ENCODE measurements at regions not wholly inside any gene's neighbourhood (a gene's known extent, or its start where the extent isn't known, plus 50 kb on each side); places are given as distances from the start of the nearest gene placed in this dataset.

GRCh38 chr11:115920092-115920461, 415.9 kb upstream of the CADM1 start:
- TF ChIP-seq CTCF (IDR thresholded peaks at IDR 0.05) = no peak
- TF ChIP-seq POLR2AphosphoS5 (IDR thresholded peaks at IDR 0.05; ENCODE audit: insufficient read depth in 1 of 2, low read depth in 1 of 2) = no peak
- TF ChIP-seq POLR2A (IDR thresholded peaks at IDR 0.05) = no peak
